GM18499 (cell line): ENCODE measurements at regions not wholly inside any gene's neighbourhood (a gene's known extent, or its start where the extent isn't known, plus 50 kb on each side); places are given as distances from the start of the nearest gene placed in this dataset.

Experiments
- ATAC-seq: cut with Tn5 transposase; IDR thresholded peaks from one replicate; pipeline ENCODE4 v1.9.1; 2021; ENCODE audit warnings: moderate number of reproducible peaks; ENCODE audit not compliant: insufficient read depth, unreplicated experiment

- no peak for ATAC-seq
These were observed 488.2 kb upstream of the SPHKAP start for GRCh38 chr2:228669690-228670089.

GRCh38 chr2:228665232-228665631 lies 483.7 kb upstream of the SPHKAP start:
- no peak for ATAC-seq

GRCh38 chr2:228658998-228659397 lies 477.5 kb upstream of the SPHKAP start:
- no peak for ATAC-seq

- no peak for ATAC-seq
These were observed 476.4 kb upstream of the SPHKAP start for GRCh38 chr2:228657807-228658402.

GRCh38 chr2:228655331-228655730 lies 473.8 kb upstream of the SPHKAP start:
- ATAC-seq: no peak

GRCh38 chr2:228654707-228655106 lies 473.2 kb upstream of the SPHKAP start:
- ATAC-seq: no peak

GRCh38 chr2:228653884-228654283 lies 472.4 kb upstream of the SPHKAP start:
- ATAC-seq: no peak

GRCh38 chr2:228652366-228652765 lies 470.9 kb upstream of the SPHKAP start:
- no peak for ATAC-seq

- no peak for ATAC-seq
These were observed 468.4 kb upstream of the SPHKAP start for GRCh38 chr2:228649876-228650275.

GRCh38 chr2:228649447-228649846 lies 468.0 kb upstream of the SPHKAP start:
- no peak for ATAC-seq

- no peak for ATAC-seq
These were observed 467.1 kb upstream of the SPHKAP start for GRCh38 chr2:228648541-228648940.

- ATAC-seq: no peak
These were observed 464.6 kb upstream of the SPHKAP start for GRCh38 chr2:228646061-228646460.

- no peak for ATAC-seq
These were observed 462.7 kb upstream of the SPHKAP start for GRCh38 chr2:228644199-228644598.

GRCh38 chr2:228642861-228643260 lies 461.4 kb upstream of the SPHKAP start:
- no peak for ATAC-seq

GRCh38 chr2:228630786-228631185 lies 449.3 kb upstream of the SPHKAP start:
- no peak for ATAC-seq

- no peak for ATAC-seq
These were observed 447.8 kb upstream of the SPHKAP start for GRCh38 chr2:228629251-228629650.

- no peak for ATAC-seq
These were observed 447.2 kb upstream of the SPHKAP start for GRCh38 chr2:228628682-228629081.

- ATAC-seq: no peak
These were observed 446.0 kb upstream of the SPHKAP start for GRCh38 chr2:228627510-228627909.

GRCh38 chr2:228625481-228625880 lies 444.0 kb upstream of the SPHKAP start:
- no peak for ATAC-seq

GRCh38 chr2:228624733-228625132 lies 443.2 kb upstream of the SPHKAP start:
- ATAC-seq: no peak

GRCh38 chr2:228615496-228615895 lies 434.0 kb upstream of the SPHKAP start:
- ATAC-seq: no peak

GRCh38 chr2:228614741-228615140 lies 433.3 kb upstream of the SPHKAP start:
- ATAC-seq: no peak
